ENCODE measurements at regions not wholly inside any gene's neighbourhood (a gene's known extent, or its start where the extent isn't known, plus 50 kb on each side); places are given as distances from the start of the nearest gene placed in this dataset.

GRCh38 chr3:187931770-187932278 is 186.6 kb upstream of the BCL6 start:
- no peak overlapping the region for H3K27ac ChIP-seq (ENCODE audit: low read length)
- DNase-seq, result no peak
- H3K4me1 ChIP-seq (ENCODE audit: control insufficient read depth in 1 of 2, extremely low read depth in 1 of 2, insufficient read depth in 2 of 2, low read length in 2 of 2), result peaks cover 10 to 11% of the 10 kb centered on the region in 2 experiments
- no peaks in the 10 kb centered on the region for H3K27me3 Mint-ChIP-seq
- H3K4me1 Mint-ChIP-seq, result peaks cover 29 to 37% (median 32%) of the 10 kb centered on the region in 3 donors
- WGBS (ENCODE audit: insufficient coverage), result 80% methylated on average over 1 of the region's 4 CpGs
- ChIA-PET CTCF (no interaction called here), POLR2A (no interaction called here)
- no peak overlapping the region for H3K4me3 Mint-ChIP-seq
- H3K27me3 ChIP-seq (replicated peaks in 1 of 2; ENCODE audit: control insufficient read depth in 2 of 2, extremely low read depth in 1 of 2, insufficient read depth in 2 of 2, low read length in 1 of 2), result no peaks in the 10 kb centered on the region
- no peak for ATAC-seq (replicated peaks in 1 of 4)
- H3K36me3 ChIP-seq (ENCODE audit: control insufficient read depth in 2 of 2, extremely low read depth in 1 of 2, insufficient read depth in 1 of 2, low read length in 1 of 2), result no peaks in the 10 kb centered on the region
- H3K9me3 ChIP-seq, result no peaks in the 10 kb centered on the region
- H3K4me3 ChIP-seq (ENCODE audit: control insufficient read depth in 1 of 2, extremely low read depth in 1 of 2, low read length in 1 of 2), result no peak overlapping the region
- no peaks in the 10 kb centered on the region for H3K9me3 Mint-ChIP-seq
- no peaks in the 10 kb centered on the region for H3K36me3 Mint-ChIP-seq
- no peak overlapping the region for H3K27ac Mint-ChIP-seq

- no peaks in the 10 kb centered on the region for H3K9me3 Mint-ChIP-seq
- DNase-seq (no peak), ATAC-seq (replicated peaks in 1 of 4) (no peak)
- ChIA-PET POLR2A (interaction anchor here in 1 of 2 donors (0.6 kb wide), 1 partner anchor 218 kb away, joined by 4 read pairs; no protein-coding TSS in a partner anchor), CTCF (no interaction called here)
- Histone ChIP-seq H3K36me3 (ENCODE audit: control insufficient read depth in 2 of 2, extremely low read depth in 1 of 2, insufficient read depth in 1 of 2, low read length in 1 of 2) (no peaks in the 10 kb centered on the region), H3K27me3 (replicated peaks in 1 of 2; ENCODE audit: control insufficient read depth in 2 of 2, extremely low read depth in 1 of 2, insufficient read depth in 2 of 2, low read length in 1 of 2) (no peaks in the 10 kb centered on the region), H3K27ac (ENCODE audit: low read length) (no peak overlapping the region), H3K4me3 (ENCODE audit: control insufficient read depth in 1 of 2, extremely low read depth in 1 of 2, low read length in 1 of 2) (no peak overlapping the region), H3K4me1 (ENCODE audit: control insufficient read depth in 1 of 2, extremely low read depth in 1 of 2, insufficient read depth in 2 of 2, low read length in 2 of 2) (peaks cover 9% of the 10 kb centered on the region in 2 experiments), H3K9me3 (no peaks in the 10 kb centered on the region)
- H3K4me1 Mint-ChIP-seq, result peaks cover 23 to 33% (median 28%) of the 10 kb centered on the region in 3 donors
- no peak overlapping the region for H3K27ac Mint-ChIP-seq
- H3K36me3 Mint-ChIP-seq, result no peaks in the 10 kb centered on the region
- H3K4me3 Mint-ChIP-seq, result no peak overlapping the region
- H3K27me3 Mint-ChIP-seq, result no peaks in the 10 kb centered on the region
- WGBS (ENCODE audit: insufficient coverage), result 78% methylated on average over 4 of the region's 6 CpGs
These were observed 187.3 kb upstream of the BCL6 start for GRCh38 chr3:187932530-187932929.

- Mint-ChIP-seq H3K27ac (peak overlapping the region; percentile 91 to 93), H3K36me3 (no peaks in the 10 kb centered on the region), H3K9me3 (no peaks in the 10 kb centered on the region), H3K4me1 (peaks cover 17 to 21% (median 19%) of the 10 kb centered on the region in 3 donors), H3K27me3 (no peaks in the 10 kb centered on the region), H3K4me3 (peak overlapping the region; percentile 57 to 64 (median 58))
- 23% methylated on average over 14 of the region's 17 CpGs for WGBS (ENCODE audit: insufficient coverage)
- ChIA-PET POLR2A (no interaction called here), CTCF (interaction anchor here in 1 of 2 donors (0.6 kb wide), 1 partner anchor 126 kb away, joined by 3 read pairs; no protein-coding TSS in a partner anchor)
- peak overlapping the region in 1 of 2 donors; percentile 24 for H3K4me3 ChIP-seq (ENCODE audit: control insufficient read depth in 1 of 2, extremely low read depth in 1 of 2, low read length in 1 of 2)
- peak in 12 of 35 experiments; percentile 2 to 34 (median 12) for DNase-seq
- no peaks in the 10 kb centered on the region for H3K27me3 ChIP-seq (replicated peaks in 1 of 2; ENCODE audit: control insufficient read depth in 2 of 2, extremely low read depth in 1 of 2, insufficient read depth in 2 of 2, low read length in 1 of 2)
- H3K36me3 ChIP-seq (ENCODE audit: control insufficient read depth in 2 of 2, extremely low read depth in 1 of 2, insufficient read depth in 1 of 2, low read length in 1 of 2), result no peaks in the 10 kb centered on the region
- peak; percentile 19 to 85 (median 47) for ATAC-seq (replicated peaks in 1 of 4)
- peak overlapping the region; percentile 49 for H3K27ac ChIP-seq (ENCODE audit: low read length)
- H3K9me3 ChIP-seq, result no peaks in the 10 kb centered on the region
- H3K4me1 ChIP-seq (ENCODE audit: control insufficient read depth in 1 of 2, extremely low read depth in 1 of 2, insufficient read depth in 2 of 2, low read length in 2 of 2), result peaks cover 2 to 9% of the 10 kb centered on the region in 2 experiments
These were observed 190.4 kb upstream of the BCL6 start for GRCh38 chr3:187935623-187936156.

- ChIA-PET CTCF (interaction anchor here in 1 of 2 donors (0.7 kb wide), 1 partner anchor 1087 kb away, joined by 7 read pairs; no protein-coding TSS in a partner anchor), POLR2A (no interaction called here)
- Histone ChIP-seq H3K27ac (ENCODE audit: low read length) (no peak overlapping the region), H3K9me3 (no peaks in the 10 kb centered on the region), H3K4me3 (ENCODE audit: control insufficient read depth in 1 of 2, extremely low read depth in 1 of 2, low read length in 1 of 2) (no peak overlapping the region), H3K27me3 (replicated peaks in 1 of 2; ENCODE audit: control insufficient read depth in 2 of 2, extremely low read depth in 1 of 2, insufficient read depth in 2 of 2, low read length in 1 of 2) (no peaks in the 10 kb centered on the region), H3K4me1 (ENCODE audit: control insufficient read depth in 1 of 2, extremely low read depth in 1 of 2, insufficient read depth in 2 of 2, low read length in 2 of 2) (peaks cover 2 to 9% of the 10 kb centered on the region in 2 experiments), H3K36me3 (ENCODE audit: control insufficient read depth in 2 of 2, extremely low read depth in 1 of 2, insufficient read depth in 1 of 2, low read length in 1 of 2) (no peaks in the 10 kb centered on the region)
- Mint-ChIP-seq H3K4me3 (peak overlapping the region in 1 of 3 donors; percentile 64), H3K27me3 (no peaks in the 10 kb centered on the region), H3K4me1 (peaks cover 17 to 21% (median 19%) of the 10 kb centered on the region in 3 donors), H3K9me3 (no peaks in the 10 kb centered on the region), H3K36me3 (no peaks in the 10 kb centered on the region), H3K27ac (peak overlapping the region in 1 of 2 donors; percentile 24)
- DNase-seq (no peak), ATAC-seq (replicated peaks in 1 of 4) (no peak)
- 100% methylated on average over 1 of the region's 1 CpG for WGBS (ENCODE audit: insufficient coverage)
These were observed 191.4 kb upstream of the BCL6 start for GRCh38 chr3:187936676-187937075.

GRCh38 chr3:187939891-187940290 is 194.6 kb upstream of the BCL6 start:
- DNase-seq (no peak), ATAC-seq (replicated peaks in 1 of 4) (no peak)
- Mint-ChIP-seq H3K4me3 (no peak overlapping the region), H3K4me1 (peaks cover 17 to 21% (median 19%) of the 10 kb centered on the region in 3 donors), H3K36me3 (no peaks in the 10 kb centered on the region), H3K27ac (no peak overlapping the region), H3K27me3 (no peaks in the 10 kb centered on the region), H3K9me3 (no peaks in the 10 kb centered on the region)
- no CpG with 5 or more reads among the region's 2 CpGs for WGBS (ENCODE audit: insufficient coverage)
- CTCF ChIA-PET, result interaction anchor here in 1 of 2 donors (0.6 kb wide), 1 partner anchor 600 kb away, joined by 3 read pairs; no protein-coding TSS in a partner anchor
- peaks cover 0 to 2% of the 10 kb centered on the region in 2 donors for H3K36me3 ChIP-seq (ENCODE audit: control insufficient read depth in 2 of 2, extremely low read depth in 1 of 2, insufficient read depth in 1 of 2, low read length in 1 of 2)
- POLR2A ChIA-PET, result interaction anchor here in 1 of 2 donors (0.6 kb wide), 1 partner anchor 1139 kb away, joined by 3 read pairs; no protein-coding TSS in a partner anchor
- H3K27me3 ChIP-seq (replicated peaks in 1 of 2; ENCODE audit: control insufficient read depth in 2 of 2, extremely low read depth in 1 of 2, insufficient read depth in 2 of 2, low read length in 1 of 2), result no peaks in the 10 kb centered on the region
- H3K4me1 ChIP-seq (ENCODE audit: control insufficient read depth in 1 of 2, extremely low read depth in 1 of 2, insufficient read depth in 2 of 2, low read length in 2 of 2), result peaks cover 5 to 17% of the 10 kb centered on the region in 2 experiments
- H3K27ac ChIP-seq (ENCODE audit: low read length), result no peak overlapping the region
- H3K4me3 ChIP-seq (ENCODE audit: control insufficient read depth in 1 of 2, extremely low read depth in 1 of 2, low read length in 1 of 2), result no peak overlapping the region
- no peaks in the 10 kb centered on the region for H3K9me3 ChIP-seq

GRCh38 chr3:187941135-187941847 is 196.0 kb upstream of the BCL6 start:
- ATAC-seq (replicated peaks in 1 of 4) (no peak), DNase-seq (no peak)
- 83% methylated on average over 2 of the region's 4 CpGs for WGBS (ENCODE audit: insufficient coverage)
- Histone ChIP-seq H3K4me3 (ENCODE audit: control insufficient read depth in 1 of 2, extremely low read depth in 1 of 2, low read length in 1 of 2) (no peak overlapping the region), H3K27me3 (replicated peaks in 1 of 2; ENCODE audit: control insufficient read depth in 2 of 2, extremely low read depth in 1 of 2, insufficient read depth in 2 of 2, low read length in 1 of 2) (no peaks in the 10 kb centered on the region), H3K36me3 (ENCODE audit: control insufficient read depth in 2 of 2, extremely low read depth in 1 of 2, insufficient read depth in 1 of 2, low read length in 1 of 2) (peaks cover 0 to 2% of the 10 kb centered on the region in 2 donors), H3K27ac (ENCODE audit: low read length) (no peak overlapping the region), H3K4me1 (ENCODE audit: control insufficient read depth in 1 of 2, extremely low read depth in 1 of 2, insufficient read depth in 2 of 2, low read length in 2 of 2) (peaks cover 6 to 11% of the 10 kb centered on the region in 2 experiments), H3K9me3 (no peaks in the 10 kb centered on the region)
- Mint-ChIP-seq H3K27me3 (no peaks in the 10 kb centered on the region), H3K4me1 (peaks cover 8 to 11% (median 9%) of the 10 kb centered on the region in 3 donors), H3K27ac (no peak overlapping the region), H3K36me3 (no peaks in the 10 kb centered on the region), H3K9me3 (no peaks in the 10 kb centered on the region), H3K4me3 (no peak overlapping the region)
- ChIA-PET POLR2A (interaction anchor here in 1 of 2 donors (0.6 kb wide), 1 partner anchor 19 kb away, joined by 4 read pairs; no protein-coding TSS in a partner anchor), CTCF (interaction anchor here in 1 of 2 donors (0.7 to 0.9 kb wide), 2 partner anchors 33 to 198 kb away, joined by 3 read pairs; no protein-coding TSS in a partner anchor)

Data from T-cell (primary cell).